Fibroblast of lung (primary cell): ENCODE measurements at regions not wholly inside any gene's neighbourhood (a gene's known extent, or its start where the extent isn't known, plus 50 kb on each side); places are given as distances from the start of the nearest gene placed in this dataset.

Experiments
- DNase-seq, 2 donors: peaks; one replicate each; pipeline versions ENCODE4 v3.0.0 to v3.0.0-alpha.2; 2010; ENCODE audit warnings: low read depth in 2 of 2
- H2AFZ ChIP-seq: 2 replicates; pipeline ENCODE4 v1.5.1; 2012; ENCODE audit warnings: low read length, control low read depth, inconsistent platforms
- H3K27ac ChIP-seq: 2 replicates; pipeline ENCODE4 v1.5.1; 2011; ENCODE audit warnings: low read length, control low read depth; ENCODE audit not compliant: insufficient read depth
- H3K27me3 ChIP-seq: 2 replicates; pipeline ENCODE4 v1.5.1; 2011; ENCODE audit warnings: mild to moderate bottlenecking, low read length; ENCODE audit not compliant: control insufficient read depth, insufficient read depth
- H3K36me3 ChIP-seq: 2 replicates; pipeline ENCODE4 v1.5.1; 2011; ENCODE audit warnings: low read length; ENCODE audit not compliant: control insufficient read depth, insufficient read depth
- H3K4me1 ChIP-seq: 2 replicates; pipeline ENCODE4 v1.5.1; 2011; ENCODE audit warnings: low read length; ENCODE audit not compliant: control insufficient read depth, insufficient read depth; ENCODE audit errors: extremely low read depth
- H3K4me2 ChIP-seq: 2 replicates; pipeline ENCODE4 v1.5.1; 2011; ENCODE audit warnings: low read length, control low read depth; ENCODE audit not compliant: insufficient read depth; ENCODE audit errors: extremely low read depth
- H3K4me3 ChIP-seq, 4 experiments: fragments of 200-600 bp in 1 of 4; sonication (generic) in 1 of 4; replicated peaks in 1 of 4; 2 replicates each; pipeline ENCODE4 v1.5.1; 2011 to 2016; ENCODE audit warnings: low read length in 4 of 4, low read depth in 3 of 4, mild to moderate bottlenecking in 3 of 4, control low read depth in 2 of 4, inconsistent platforms in 1 of 4, mixed read lengths in 1 of 4; ENCODE audit not compliant: insufficient read depth in 1 of 4; ENCODE audit errors: control extremely low read depth in 1 of 4
- H3K79me2 ChIP-seq: 2 replicates; pipeline ENCODE4 v1.5.1; 2012; ENCODE audit warnings: mild to moderate bottlenecking, low read length, inconsistent platforms; ENCODE audit not compliant: control insufficient read depth, insufficient read depth
- H3K9ac ChIP-seq: 2 replicates; pipeline ENCODE4 v1.5.1; 2011; ENCODE audit warnings: mild to moderate bottlenecking, low read length, control low read depth; ENCODE audit not compliant: insufficient read depth
- H3K9me3 ChIP-seq: 2 replicates; pipeline ENCODE4 v1.5.1; 2012; ENCODE audit warnings: low read depth, low read length; ENCODE audit not compliant: control insufficient read depth, insufficient read depth
- H4K20me1 ChIP-seq: 2 replicates; pipeline ENCODE4 v1.5.1; 2011; ENCODE audit warnings: low read length; ENCODE audit not compliant: control insufficient read depth, insufficient read depth; ENCODE audit errors: extremely low read depth
- EZH2 ChIP-seq: IDR thresholded peaks from 2 replicates; pipeline ENCODE4 v1.5.1; 2012; ENCODE audit warnings: low read length, control low read depth, mild to moderate bottlenecking; ENCODE audit errors: missing control alignments
- TF ChIP-seq, protein P1 (sequence below), 2 donors: IDR thresholded peaks in 1 of 2; conservative IDR thresholded peaks in 1 of 2; 1 replicate in 1 of 2; 2 replicates in 1 of 2; pipeline ENCODE4 v1.5.1; 2011 to 2012; ENCODE audit warnings: low read length in 2 of 2, control low read depth in 1 of 2, inconsistent platforms in 1 of 2, low read depth in 1 of 2, mild to moderate bottlenecking in 1 of 2

DNA sequence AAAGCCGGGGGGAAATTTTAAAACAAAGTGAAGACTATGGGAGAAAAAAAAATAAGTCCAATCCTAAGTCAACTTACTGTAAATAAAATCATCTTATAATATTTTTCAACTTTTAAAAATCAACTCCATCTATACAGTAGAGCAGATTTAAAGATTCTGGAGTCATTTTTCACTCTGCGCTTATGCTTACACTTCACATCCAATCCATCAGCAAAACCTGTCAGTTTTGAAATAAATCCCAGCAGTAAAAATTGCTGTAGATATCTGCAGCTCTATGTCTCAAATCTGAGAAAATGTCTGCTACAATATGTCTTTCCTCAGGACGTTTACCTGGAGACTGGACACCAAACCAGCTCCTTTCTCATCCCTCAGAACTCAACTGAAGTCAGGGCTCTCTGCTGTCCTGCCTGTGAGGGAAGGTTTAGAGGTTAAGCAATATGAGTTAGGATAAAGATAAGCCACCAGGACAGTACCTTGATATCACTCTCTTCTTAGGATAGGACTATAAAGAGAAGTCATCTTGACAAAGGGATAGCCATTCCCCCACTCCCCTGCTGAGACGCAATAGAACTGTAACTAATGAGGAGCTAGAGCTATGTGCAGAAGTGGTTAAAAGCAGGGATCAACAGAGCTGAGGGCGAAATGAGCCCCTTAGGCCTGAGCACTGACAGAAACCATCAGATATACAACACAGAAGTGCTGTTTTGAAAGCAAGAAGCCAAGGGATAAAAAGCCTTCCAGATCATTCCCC is 254.7 kb upstream of the KLHL1 start:
- no peak for DNase-seq
- Histone ChIP-seq H4K20me1 (no peaks in the 10 kb centered on the region), H3K4me2 (no peak overlapping the region), H3K4me1 (no peaks in the 10 kb centered on the region), H3K36me3 (no peaks in the 10 kb centered on the region), H3K79me2 (no peaks in the 10 kb centered on the region), H2AFZ (no peak overlapping the region), H3K27me3 (no peaks in the 10 kb centered on the region), H3K9me3 (no peaks in the 10 kb centered on the region), H3K4me3 (no peak overlapping the region), H3K27ac (no peak overlapping the region), H3K9ac (no peak overlapping the region)
- TF ChIP-seq EZH2: no peak
- TF ChIP-seq, protein P1, sequence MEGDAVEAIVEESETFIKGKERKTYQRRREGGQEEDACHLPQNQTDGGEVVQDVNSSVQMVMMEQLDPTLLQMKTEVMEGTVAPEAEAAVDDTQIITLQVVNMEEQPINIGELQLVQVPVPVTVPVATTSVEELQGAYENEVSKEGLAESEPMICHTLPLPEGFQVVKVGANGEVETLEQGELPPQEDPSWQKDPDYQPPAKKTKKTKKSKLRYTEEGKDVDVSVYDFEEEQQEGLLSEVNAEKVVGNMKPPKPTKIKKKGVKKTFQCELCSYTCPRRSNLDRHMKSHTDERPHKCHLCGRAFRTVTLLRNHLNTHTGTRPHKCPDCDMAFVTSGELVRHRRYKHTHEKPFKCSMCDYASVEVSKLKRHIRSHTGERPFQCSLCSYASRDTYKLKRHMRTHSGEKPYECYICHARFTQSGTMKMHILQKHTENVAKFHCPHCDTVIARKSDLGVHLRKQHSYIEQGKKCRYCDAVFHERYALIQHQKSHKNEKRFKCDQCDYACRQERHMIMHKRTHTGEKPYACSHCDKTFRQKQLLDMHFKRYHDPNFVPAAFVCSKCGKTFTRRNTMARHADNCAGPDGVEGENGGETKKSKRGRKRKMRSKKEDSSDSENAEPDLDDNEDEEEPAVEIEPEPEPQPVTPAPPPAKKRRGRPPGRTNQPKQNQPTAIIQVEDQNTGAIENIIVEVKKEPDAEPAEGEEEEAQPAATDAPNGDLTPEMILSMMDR (conservative IDR thresholded peaks at IDR 0.05 in 1 of 2, IDR thresholded peaks at IDR 0.05 in 1 of 2; ENCODE audit: low read depth in 1 of 2, low read length in 2 of 2): no peak

DNA sequence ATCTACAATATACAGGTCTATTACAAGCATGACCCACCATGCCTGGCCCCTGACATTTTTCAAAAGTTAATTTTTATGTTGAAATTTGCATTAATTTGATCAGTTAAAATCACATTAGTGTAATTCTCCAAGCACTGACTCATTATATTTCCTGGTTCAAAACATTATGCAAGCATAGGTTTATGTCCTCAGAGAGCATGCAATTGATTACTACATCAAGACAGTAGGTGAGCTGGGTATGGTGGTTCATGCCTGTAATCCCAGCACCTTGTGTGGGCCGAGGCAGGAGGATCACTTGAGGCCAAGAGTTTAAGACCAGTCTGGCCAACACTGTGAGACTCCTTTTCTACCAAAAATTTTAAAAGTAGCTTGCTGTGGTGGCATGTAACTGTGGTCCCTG is 248.8 kb upstream of the KLHL1 start:
- H3K36me3 ChIP-seq: no peaks in the 10 kb centered on the region
- H3K9ac ChIP-seq: no peak overlapping the region
- no peak overlapping the region for H2AFZ ChIP-seq
- H3K4me1 ChIP-seq: no peaks in the 10 kb centered on the region
- no peak overlapping the region for H3K27ac ChIP-seq
- H3K4me2 ChIP-seq: no peak overlapping the region
- H3K79me2 ChIP-seq: no peaks in the 10 kb centered on the region
- no peaks in the 10 kb centered on the region for H3K27me3 ChIP-seq
- no peaks in the 10 kb centered on the region for H3K9me3 ChIP-seq
- no peak for DNase-seq
- TF ChIP-seq EZH2: no peak
- TF ChIP-seq, protein P1 (conservative IDR thresholded peaks at IDR 0.05 in 1 of 2, IDR thresholded peaks at IDR 0.05 in 1 of 2; ENCODE audit: low read depth in 1 of 2, low read length in 2 of 2): no peak
- no peak overlapping the region for H3K4me3 ChIP-seq
- no peaks in the 10 kb centered on the region for H4K20me1 ChIP-seq

DNA sequence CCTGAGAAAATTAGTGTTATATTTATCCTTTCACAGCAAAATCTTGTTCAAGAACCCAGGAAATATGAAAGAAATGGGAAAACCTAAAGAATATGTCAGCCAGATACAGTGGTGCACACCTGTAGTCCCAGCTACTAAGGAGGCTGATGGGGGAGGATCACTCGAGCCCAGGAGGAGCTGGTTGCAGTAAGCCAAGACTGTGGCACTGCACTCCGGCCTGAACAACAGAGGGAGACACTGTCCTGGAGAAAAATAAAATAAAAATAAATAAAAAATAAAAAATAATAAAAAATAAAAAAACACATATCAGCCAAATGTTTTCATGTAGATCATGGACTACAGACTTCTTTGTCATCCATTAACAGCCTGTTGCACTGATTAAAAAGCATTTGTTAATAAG is 244.8 kb upstream of the KLHL1 start:
- Histone ChIP-seq H3K36me3 (no peaks in the 10 kb centered on the region), H3K27ac (no peak overlapping the region), H3K9ac (no peak overlapping the region), H2AFZ (no peak overlapping the region), H3K27me3 (no peaks in the 10 kb centered on the region), H3K4me1 (no peaks in the 10 kb centered on the region), H4K20me1 (no peaks in the 10 kb centered on the region), H3K9me3 (no peaks in the 10 kb centered on the region), H3K4me2 (no peak overlapping the region), H3K79me2 (no peaks in the 10 kb centered on the region), H3K4me3 (no peak overlapping the region)
- DNase-seq: no peak
- TF ChIP-seq, protein P1 (conservative IDR thresholded peaks at IDR 0.05 in 1 of 2, IDR thresholded peaks at IDR 0.05 in 1 of 2; ENCODE audit: low read depth in 1 of 2, low read length in 2 of 2): no peak
- no peak for TF ChIP-seq EZH2
